ENCODE measurements at regions not wholly inside any gene's neighbourhood (a gene's known extent, or its start where the extent isn't known, plus 50 kb on each side); places are given as distances from the start of the nearest gene placed in this dataset.

GRCh38 chr13:90591927-90592268 lies 755.6 kb upstream of the MIR17HG start:
- ATAC-seq (ENCODE audit: low read depth) (no peak), DNase-seq (no peak)
- H4K8ac ChIP-seq (ENCODE audit: low read depth in 2 of 2, low read length in 2 of 2): no peak overlapping the region
- ChIA-PET CTCF (no interaction called here), POLR2A (ENCODE audit: unreplicated experiment) (no interaction called here)
- intact Hi-C loops (cut with micrococcal nuclease): no loop called here
- H2BK5ac ChIP-seq (ENCODE audit: low read depth, low read length, poor library complexity, severe bottlenecking): no peak overlapping the region
- no peaks in the 10 kb centered on the region for H3K9me1 ChIP-seq (ENCODE audit: insufficient read depth, low read length)
- no peak overlapping the region for H3K4me3 ChIP-seq (ENCODE audit: insufficient read depth, low read depth, low read length)
- WGBS, 2 experiments (ENCODE audit: extremely low coverage in 2 of 2, insufficient read length in 1 of 2): no CpG with 5 or more reads among the region's 2 CpGs
- no peak overlapping the region for H3K18ac ChIP-seq (ENCODE audit: low read depth, low read length)
- TF ChIP-seq MAZ (IDR thresholded peaks at IDR 0.05; ENCODE audit: borderline replicate concordance, low read depth, low read length) (no peak), RAD21 (IDR thresholded peaks at IDR 0.05; ENCODE audit: low read length) (no peak), RFX5 (IDR thresholded peaks at IDR 0.05; ENCODE audit: low read depth, low read length) (no peak), SMC3 (IDR thresholded peaks at IDR 0.05; ENCODE audit: low read depth, low read length) (no peak), RCOR1 (IDR thresholded peaks at IDR 0.05; ENCODE audit: insufficient replicate concordance, low read length) (no peak), ELK1 (IDR thresholded peaks at IDR 0.05; ENCODE audit: borderline replicate concordance, low read depth, low read length) (no peak), CTCF (conservative IDR thresholded peaks at IDR 0.05; ENCODE audit: low read depth, low read length) (no peak), MXI1 (IDR thresholded peaks at IDR 0.05; ENCODE audit: borderline replicate concordance, low read depth, low read length) (no peak), BHLHE40 (IDR thresholded peaks at IDR 0.05; ENCODE audit: low read depth, low read length) (no peak), FOS (IDR thresholded peaks at IDR 0.05; ENCODE audit: low read depth, low read length) (no peak), CHD1 (IDR thresholded peaks at IDR 0.05; ENCODE audit: low read depth, low read length) (no peak), USF2 (IDR thresholded peaks at IDR 0.05; ENCODE audit: low read depth, low read length) (no peak), CEBPB (IDR thresholded peaks at IDR 0.05; ENCODE audit: low read depth, low read length) (no peak), MAFK (IDR thresholded peaks at IDR 0.05; ENCODE audit: low read depth, low read length) (no peak), NFE2L2 (IDR thresholded peaks at IDR 0.05; ENCODE audit: low read depth, low read length) (no peak)
- no peaks in the 10 kb centered on the region for H4K20me1 ChIP-seq (ENCODE audit: insufficient read depth, low read length)
- H3K79me1 ChIP-seq (ENCODE audit: low read depth in 1 of 2, low read length in 2 of 2): no peaks in the 10 kb centered on the region
- no peaks in the 10 kb centered on the region; the same call in 1 of the 2 replicates for H3K9me3 ChIP-seq (ENCODE audit: control insufficient read depth, insufficient read depth, low read length)
- no peak overlapping the region for H2AFZ ChIP-seq (replicated peaks; ENCODE audit: low read length, poor library complexity)
- no peak overlapping the region for H4K91ac ChIP-seq (ENCODE audit: insufficient read depth, low read depth, low read length)
- H3K56ac ChIP-seq (ENCODE audit: extremely low read depth, insufficient read depth, low read length): no peak overlapping the region
- H3K14ac ChIP-seq (replicated peaks; ENCODE audit: low read depth, low read length): no peak overlapping the region
- no peaks in the 10 kb centered on the region for H3K27me3 ChIP-seq (ENCODE audit: control insufficient read depth, insufficient read depth, low read length)
- no peak overlapping the region for H2AK9ac ChIP-seq (replicated peaks; ENCODE audit: low read depth, low read length, poor library complexity)
- no peaks in the 10 kb centered on the region for H3K4me1 ChIP-seq (ENCODE audit: control insufficient read depth, insufficient read depth, low read length)
- no peak overlapping the region for H3K23ac ChIP-seq (ENCODE audit: low read depth, low read length)
- BruUV-seq (replicated peaks): no TSS peak
- no peak overlapping the region for H2AK5ac ChIP-seq (ENCODE audit: low read depth, low read length)
- H2BK120ac ChIP-seq (ENCODE audit: low read depth, low read length): no peak overlapping the region
- no peak overlapping the region for H2BK20ac ChIP-seq (ENCODE audit: low read depth, low read length)
- no peak overlapping the region for H3K4ac ChIP-seq (ENCODE audit: low read depth, low read length)
- H4K5ac ChIP-seq (ENCODE audit: low read depth, low read length): no peak overlapping the region
- no peak overlapping the region for H3K9ac ChIP-seq (ENCODE audit: low read depth, low read length)
- no peak overlapping the region for H3K27ac ChIP-seq (ENCODE audit: insufficient read depth, low read length)
- no peak overlapping the region for H2BK15ac ChIP-seq (ENCODE audit: low read depth, low read length)
- no peak overlapping the region for H3K4me2 ChIP-seq (ENCODE audit: low read depth, low read length)
- in situ Hi-C loops (cut with MboI; ENCODE audit: low sequenced_read_pairs): no loop called here
- no peaks in the 10 kb centered on the region for H3K36me3 ChIP-seq (ENCODE audit: control insufficient read depth, insufficient read depth, low read length)
- dilution Hi-C loops (cut with HindIII; ENCODE audit: low sequenced_read_pairs, unreplicated experiment): no loop called here

All from IMR-90 (cell line).